ENCODE measurements at regions not wholly inside any gene's neighbourhood (a gene's known extent, or its start where the extent isn't known, plus 50 kb on each side); places are given as distances from the start of the nearest gene placed in this dataset.
"Not testable (repeated sequence)": the region's sequence is repeated elsewhere in the genome, so short reads cannot be mapped to it uniquely, and the experiment has no call there.

DNA sequence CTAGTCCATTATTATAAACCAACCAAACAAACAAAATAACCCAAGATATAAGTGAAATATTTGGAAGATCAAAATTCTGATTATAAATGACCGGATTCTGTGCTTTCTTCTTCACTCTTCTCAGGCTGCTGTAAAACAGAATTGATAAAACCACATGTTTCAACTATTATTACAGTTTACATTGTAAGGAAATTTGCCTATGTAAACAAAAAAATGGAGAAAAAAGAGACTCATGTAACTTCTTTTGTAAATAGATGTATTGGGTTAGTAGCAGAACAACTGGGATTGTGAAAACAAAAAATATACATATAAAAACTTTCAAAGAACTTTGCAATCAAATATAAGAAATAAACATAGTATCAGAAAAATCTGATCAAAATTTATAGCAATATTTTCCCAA is 295.2 kb upstream of the CCDC179 start:
- no peak for DNase-seq

DNA sequence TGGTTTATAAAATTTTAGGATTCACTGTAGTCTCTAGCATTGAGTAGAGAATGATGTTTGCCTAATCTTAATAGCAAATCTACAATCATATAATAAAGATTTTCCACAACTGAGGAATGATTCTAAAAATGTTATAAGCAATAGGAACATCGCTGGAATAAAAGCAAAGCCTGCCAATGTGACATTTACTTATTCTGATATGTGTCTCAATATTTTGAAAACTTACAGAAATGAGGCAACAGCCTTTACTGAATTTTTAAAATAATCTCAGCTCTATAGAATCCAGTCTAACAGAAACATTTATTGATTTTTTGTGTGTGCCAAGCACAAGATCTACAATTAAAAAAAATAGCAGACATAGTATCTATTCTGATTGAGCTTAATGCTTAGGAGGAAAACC is 303.7 kb upstream of the CCDC179 start:
- no peak for DNase-seq

DNA sequence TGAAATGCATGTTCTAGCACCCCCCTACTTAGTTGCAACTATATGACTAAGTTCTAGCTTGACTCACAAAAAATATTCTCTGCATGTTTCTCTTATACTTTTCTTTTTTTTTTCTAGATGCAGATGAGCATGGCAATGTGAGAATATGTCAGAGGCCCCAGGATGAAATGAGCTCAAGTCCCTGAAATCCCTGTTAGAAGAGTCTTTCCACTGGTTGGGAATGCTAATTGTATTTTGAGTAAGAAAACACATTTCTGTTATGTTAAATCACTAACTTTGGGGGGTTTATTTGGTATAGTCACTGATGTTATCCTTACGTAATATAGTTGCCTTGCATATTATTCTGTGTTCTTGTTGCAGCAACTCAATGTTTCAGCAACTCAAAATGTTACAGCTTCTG is 306.1 kb upstream of the CCDC179 start:
- no peak for DNase-seq

DNA sequence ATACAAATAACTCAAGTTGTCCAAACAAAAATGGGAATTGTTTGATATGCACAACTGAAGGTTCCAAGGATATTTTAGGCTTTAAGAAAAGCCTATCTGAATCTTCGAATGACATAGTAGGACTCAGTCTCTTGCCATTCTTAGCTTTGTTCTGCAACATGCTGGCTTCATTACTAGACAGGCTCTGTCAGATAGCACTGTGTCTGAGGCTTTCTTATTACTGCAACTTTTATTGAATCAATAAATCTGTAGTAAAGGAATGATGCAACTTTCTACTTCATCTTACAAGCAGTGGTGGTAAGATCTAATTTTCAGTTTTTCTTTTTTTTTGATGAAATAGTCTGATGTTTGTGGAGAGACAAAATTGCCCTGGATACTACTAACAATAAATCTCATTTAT is 319.3 kb upstream of the CCDC179 start:
- DNase-seq: no peak

DNA sequence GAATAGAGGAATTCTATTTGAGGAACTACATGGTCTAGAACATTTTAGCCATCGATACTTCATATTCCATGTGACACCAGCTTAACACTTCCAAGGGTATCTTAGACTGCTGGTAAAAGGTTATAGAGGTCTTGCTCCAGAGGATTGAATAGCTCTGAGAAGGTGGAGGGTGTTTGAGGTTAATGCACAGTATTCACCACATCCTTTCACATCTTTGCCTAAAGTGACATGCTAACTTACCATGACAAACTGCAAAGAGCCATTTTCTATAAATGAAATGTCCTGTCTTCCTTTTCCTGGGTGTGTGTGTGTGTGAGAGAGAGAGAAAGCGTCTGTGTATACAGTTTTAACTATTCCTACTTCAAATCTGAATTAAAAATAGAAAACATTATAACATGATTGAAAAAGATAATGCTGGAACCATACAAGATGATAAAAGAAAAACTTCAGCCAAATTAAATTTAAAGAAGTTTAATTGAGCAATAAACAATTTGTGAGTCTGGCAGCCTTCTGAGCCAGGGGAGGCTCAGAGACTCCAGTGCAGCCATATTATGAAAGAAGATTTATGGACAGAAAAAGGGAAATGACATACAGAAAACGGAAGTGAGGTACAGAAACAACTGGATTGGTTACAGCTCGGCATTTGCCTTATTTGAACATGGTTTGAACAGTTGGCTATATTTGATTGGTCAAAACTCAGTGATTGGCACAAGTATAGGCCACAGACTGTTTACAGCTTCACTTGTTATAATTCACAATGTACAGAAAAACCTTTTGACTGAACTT is 320.9 kb upstream of the CCDC179 start:
- DNase-seq: no peak

DNA sequence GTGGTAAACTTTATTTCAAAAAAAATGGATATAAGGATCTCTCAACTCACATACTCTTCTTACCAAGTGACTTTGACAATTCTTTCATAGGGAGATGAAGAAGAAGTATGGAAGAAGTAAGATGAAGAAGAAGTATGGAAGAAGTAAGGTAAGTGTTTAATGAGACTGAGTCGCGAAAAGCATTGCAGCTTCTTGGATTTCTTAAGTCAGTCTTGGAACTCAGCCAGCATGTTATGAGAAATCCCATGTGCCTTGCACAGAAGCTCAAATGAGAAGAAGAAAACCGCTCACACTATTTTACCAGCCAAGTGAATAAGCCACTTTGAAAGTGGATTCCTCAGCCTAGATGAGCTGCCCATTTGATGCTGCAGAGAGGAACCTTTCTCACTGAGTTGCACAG is 332.0 kb upstream of the CCDC179 start:
- DNase-seq: no peak

DNA sequence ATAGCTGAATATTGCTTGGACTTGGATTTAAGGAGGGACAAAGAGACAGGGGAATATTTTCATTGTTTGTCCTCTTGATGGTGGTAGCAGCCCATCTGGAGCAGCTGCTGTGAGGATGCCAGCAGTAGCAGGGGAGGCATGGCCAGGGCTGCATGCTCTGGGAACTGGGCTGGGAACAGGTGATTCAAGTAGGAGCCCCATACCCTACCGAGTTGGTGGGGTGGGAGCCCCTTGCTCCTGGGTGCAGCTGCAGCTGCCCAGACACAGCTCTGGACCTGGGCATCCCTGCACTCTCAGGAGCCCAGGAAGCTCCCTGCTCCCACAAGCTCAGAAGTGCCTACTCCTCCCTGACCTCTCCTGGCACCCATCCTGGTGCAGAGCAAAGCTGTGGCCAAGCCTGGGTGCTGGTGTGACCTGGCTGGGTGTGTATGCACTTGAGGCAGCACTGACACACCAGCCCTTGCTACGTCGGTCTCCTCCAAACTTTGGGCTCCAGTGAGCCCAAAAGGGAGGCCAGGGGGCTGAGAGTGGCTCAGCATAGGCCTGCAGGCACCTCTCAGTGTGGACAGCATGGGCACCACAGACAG is 341.8 kb upstream of the CCDC179 start:
- DNase-seq: no peak

DNA sequence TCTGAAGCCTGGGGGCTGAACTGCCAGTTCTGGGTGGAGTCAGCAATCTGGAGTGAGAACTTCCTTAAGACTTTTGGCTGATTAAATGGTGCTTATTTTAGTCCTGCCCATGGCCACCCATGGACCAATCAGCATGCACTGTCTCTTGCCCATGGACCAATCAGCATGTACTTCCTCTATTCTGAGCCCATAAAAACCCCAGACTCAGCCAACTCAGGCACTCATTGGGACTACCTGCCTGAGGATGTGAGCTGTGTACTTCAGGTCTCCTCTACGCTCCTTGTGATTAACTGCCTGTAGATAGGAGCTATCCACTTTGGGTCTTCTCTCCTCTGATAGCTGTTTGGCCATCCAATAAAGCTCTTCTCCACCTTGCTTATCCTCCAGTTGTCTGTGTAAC is 342.3 kb upstream of the CCDC179 start:
- DNase-seq: no peak

DNA sequence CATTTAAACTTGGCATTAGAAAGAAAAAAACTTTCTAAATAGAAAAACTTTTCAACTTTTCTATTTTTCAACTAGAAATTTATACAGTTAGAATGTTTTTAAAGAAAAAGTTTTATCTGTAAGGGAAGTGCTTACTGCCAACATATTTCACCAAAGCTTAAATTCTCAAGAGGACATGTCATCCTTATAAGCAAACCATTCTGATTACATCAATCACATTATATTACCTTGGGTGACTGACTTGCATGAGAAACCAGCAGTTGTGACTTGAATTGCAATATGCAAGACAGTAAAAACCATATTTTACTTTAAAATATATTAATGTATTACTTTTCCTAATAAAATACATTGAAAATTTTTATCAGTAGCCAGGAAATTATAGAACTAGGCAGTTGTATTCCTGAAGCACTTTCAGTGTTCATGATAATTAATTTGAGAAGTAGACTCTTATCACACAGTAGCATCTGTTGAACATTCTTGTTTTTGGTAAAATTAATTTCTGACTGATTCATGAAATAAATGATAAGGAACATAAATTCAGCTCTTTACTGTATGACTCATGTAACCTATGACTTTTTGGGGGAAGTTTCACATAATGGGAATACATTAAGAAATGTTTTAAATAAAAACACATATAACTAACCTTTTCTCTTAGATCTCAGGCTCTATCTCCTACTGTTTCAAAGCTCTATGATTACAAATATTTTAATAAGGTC is 345.0 kb upstream of the CCDC179 start:
- DNase-seq: no peak

DNA sequence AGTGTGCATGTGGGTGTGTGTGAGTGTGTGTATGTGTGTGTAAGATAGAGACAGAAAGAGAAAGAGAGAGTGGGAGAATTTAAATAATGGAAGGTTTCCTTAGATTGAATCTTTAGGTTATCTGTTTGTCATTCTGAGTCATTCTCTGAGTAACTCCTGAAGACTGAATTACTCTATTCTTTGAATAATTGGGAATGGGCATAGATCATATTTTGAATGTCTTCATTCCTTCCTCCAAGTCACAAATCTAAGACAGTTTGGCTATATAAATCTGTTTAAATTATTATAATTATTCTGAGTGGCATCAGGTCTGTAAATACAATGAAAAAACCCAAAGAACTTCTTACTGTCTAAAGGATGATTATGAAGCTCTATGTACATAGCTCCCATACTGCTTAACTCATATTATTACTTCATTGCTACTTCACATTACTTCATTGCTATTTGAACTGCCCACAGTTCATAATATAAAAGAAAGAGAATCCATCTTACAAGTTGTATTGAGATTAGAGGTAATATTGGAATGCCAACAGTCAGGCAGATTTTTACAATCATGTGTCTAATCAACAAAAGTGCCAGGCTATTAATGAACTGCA is 346.6 kb upstream of the CCDC179 start:
- DNase-seq: no peak

DNA sequence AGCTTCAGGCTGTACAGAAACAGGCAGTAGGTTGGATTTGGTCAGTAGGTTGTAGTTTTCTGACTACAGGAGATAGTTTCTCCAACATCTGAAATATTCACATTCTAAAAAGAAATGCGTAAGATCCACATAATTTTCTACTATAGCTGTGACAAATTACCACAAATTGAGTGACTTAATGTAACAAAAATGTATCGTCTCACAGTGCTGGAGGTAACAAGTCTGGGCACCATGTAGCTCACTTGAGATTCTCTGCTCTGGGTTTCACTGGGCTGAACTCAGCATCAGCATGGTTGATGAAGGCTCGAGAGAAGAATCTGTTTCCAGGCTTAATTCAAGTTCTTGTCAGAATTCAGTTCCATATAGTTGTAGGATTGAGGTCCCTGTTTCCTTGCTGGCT is 350.9 kb upstream of the CCDC179 start:
- no peak for DNase-seq

DNA sequence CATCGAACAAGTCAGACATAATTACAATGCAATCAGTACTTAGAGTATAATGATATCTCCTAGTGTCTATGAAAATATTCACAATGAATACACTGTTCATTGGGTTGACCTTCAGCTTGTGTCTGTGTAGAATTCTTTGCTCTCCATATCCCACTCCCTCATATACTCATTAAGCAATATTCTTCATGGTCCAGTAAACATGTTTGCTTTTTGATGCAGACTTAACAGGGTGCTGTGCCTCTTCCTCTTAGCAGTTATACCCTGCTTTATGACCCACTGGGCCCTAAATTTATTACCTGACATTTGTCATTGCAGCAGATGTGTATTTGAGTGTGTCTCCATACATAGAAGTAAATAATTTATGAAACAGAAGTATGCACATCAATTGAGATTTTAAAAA is 352.5 kb upstream of the CCDC179 start:
- no peak for DNase-seq

DNA sequence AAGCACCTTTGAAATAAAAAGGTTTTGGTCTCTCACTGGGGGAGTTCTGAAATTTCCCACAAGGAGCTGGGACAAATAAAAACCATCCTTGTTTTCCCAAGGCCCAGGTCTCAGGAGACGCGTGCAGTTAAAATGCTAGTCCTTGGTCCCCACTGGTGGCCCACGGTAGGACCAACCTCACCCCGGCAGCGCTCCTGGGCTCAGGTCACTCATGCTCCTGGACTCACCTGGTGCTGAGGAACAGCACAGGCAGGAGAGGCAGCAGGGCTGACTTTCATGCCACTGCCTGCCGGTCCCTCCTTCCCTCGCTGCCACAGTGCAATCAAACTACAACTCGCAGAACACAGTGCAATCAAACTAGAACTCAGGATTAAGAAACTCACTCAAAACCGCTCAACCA is 356.8 kb upstream of the CCDC179 start:
- DNase-seq: no peak

DNA sequence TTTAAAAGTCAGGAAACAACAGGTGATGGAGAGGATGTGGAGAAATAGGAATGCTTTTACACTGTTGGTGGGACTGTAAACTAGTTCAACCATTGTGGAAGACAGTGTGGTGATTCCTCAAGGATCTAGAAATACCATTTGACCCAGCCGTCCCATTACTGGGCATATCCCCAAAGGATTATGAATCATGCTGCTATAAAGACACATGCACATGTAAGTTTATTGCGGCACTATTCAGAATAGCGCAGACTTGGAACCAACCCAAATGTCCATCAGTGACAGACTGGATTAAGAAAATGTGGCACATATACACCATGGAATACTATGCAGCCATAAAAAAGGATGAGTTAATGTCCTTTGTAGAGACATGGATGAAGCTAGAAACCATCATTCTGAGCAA is 359.8 kb upstream of the CCDC179 start:
- DNase-seq: not testable (repeated sequence)

DNA sequence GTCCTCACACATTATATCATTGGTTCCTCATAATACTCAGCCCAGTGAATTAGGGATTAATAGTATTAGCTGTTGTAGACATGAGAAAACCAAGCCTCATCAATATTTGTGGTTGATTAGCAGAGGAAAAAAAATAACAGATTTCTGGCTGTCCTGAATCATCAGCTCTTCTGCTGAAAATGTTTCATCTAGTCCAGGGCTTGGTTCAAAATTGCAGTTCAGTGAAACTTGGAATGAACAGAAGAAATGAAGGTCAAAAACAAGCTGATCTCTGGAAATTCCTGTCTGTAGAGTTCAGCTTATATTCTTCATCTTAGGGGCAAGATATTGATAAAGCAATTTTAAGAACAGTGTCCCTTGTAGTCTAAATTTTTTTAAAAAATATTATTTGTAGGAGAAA is 361.1 kb upstream of the CCDC179 start:
- DNase-seq: no peak

DNA sequence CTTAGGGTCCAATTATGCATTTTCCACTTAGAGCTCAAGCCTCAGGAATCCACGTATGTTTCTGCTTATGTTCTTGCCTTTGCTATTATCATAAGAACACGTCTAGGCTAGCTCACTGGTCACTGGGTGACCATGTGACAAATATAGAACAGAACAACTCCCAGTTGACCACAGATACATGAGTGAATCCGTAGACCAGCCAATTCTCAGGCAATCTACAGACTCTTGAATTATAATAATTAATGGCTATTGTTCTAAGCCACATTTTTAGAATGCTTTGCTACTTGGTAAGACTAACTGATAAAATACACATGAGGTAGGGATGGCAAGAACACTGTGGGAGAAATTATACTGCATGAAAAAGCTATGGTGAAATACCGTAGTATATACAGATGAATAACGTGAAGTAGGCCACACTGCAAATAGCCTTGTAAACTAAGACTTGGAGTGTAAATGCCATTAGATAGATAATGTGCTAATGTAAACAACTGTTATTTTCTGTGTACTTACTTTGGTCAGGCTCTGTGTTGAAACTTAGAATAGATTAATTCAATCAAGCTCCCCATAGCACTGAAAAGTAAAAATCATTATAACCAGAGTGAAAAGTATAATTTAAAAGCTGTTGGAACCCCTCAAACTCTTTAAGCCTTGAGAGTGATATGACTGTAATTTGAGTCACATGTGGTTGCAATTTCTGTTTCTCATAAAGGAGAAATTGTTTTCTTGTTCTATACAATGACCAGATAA is 366.2 kb upstream of the CCDC179 start:
- no peak for DNase-seq

DNA sequence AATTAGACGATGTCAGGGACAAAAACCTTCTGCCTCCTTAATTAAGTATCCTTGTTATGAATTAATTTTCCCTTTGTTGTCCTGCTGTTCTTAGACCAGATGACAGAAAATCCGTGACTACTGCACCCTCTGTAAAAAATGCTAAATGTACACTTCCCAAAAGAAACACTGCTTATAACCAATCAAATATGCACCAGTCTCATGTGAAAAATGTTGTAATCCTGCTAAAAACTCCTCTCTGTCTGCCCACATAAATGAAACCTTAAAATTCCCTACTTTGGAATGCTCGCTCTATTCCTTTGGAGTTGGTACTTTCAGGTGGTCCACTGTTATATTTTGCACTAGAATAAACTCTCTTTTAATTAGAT is 366.8 kb upstream of the CCDC179 start:
- no peak for DNase-seq

DNA sequence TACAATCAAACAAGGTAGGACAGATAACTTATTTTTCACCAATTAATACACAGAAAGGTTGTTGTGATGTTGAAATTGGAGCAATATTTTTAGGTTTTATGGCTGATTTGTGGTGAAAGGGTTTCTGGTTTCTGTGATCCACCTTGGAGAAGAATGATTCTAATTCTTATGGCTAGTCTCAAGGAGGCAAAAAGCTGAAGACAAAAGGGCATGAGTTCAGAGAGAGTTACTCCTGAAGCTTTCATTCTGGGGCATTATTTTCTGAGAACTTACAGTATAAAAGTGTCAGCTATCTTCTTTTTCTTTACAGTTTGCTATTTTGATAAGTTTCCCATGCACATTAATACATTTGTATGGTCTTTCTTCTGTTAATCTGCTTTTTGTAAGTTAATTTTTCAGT is 372.4 kb upstream of the CCDC179 start:
- DNase-seq: no peak

DNA sequence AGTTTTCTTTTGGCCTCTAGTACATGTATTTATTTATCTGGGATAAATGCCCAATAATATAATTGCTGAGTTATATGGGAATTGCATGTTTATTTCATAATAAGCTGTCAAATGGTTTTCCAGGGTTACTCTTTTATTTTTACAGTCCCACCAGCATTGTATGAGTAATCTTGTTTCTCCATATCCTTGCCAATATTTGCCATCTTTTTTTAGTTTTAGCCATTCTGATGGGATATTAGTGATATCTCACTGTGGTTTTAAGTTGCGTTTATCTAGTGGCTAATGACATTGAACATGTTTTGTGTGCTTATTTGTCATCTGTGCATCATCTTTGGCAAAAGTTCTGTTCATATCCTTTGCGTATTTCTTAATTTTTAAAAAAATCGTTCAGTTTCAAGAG is 372.8 kb upstream of the CCDC179 start:
- DNase-seq: no peak

DNA sequence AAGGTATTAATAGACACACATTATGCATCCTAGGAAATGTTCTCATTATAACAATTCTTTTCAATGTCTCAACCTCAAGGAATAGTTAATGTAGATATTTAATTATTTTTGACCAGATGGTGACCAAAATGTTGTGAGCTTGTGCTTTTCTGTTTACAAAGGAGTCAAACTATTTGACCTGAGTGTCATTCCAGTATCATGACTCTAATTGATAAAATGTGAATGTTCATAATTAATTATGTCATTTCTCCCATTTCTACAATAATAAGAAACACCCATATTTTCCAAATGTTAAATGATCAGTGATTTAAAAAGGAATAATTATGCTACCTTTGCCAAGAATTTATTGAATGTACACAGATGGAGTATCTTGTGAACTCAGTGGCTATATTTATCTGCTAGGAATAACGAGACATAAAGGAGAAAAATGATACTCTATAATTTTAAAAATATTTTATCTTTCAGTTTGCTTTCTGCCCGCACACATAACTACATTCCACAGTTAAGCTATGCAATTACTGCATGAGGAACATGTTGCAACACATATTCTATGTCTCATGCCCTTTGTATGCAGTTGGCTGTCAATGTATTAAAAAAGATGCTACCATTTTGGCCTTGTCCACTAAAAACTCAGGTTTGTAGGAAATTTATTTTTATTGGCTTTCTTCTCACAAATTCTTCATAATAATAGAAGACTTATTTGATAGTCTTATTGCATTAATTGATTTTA is 376.7 kb upstream of the CCDC179 start:
- no peak for DNase-seq

DNA sequence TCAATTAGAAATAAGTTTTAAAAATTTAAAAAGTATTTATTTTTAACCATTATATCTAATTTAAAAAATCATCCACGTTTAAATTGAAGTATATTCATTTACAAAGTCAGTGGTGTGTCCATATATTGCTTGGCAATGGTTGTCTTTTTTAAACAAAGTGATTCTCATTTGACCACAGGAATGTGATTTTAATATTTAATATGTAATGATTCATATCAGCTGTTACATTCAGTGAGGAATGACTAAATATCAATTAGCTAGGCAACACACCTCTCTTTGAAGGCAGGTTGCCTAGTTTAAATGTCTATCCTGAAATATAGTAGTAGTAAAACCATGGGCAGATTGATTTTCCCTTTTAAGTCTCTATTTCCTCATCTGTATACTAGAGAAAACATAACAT is 392.2 kb upstream of the CCDC179 start:
- no peak for DNase-seq

DNA sequence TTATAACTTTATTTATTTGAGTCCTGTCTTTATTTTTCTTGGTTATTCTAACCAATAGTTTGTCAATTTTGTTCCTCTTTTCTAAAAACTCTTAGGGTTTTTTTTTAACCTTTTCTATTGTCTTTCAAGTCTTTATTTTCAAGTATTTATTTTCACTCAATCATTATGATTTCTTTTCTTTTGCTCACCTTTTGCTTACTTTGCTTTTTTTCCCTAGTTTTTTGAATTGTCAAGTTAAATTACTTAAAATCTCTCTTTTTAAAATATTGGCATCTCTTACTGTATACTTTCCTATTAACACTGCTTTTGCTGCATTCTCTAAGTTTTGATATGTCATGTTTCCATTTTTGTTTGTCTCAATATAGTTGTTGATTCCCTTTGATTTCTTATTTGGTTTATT is 396.8 kb upstream of the CCDC179 start:
- DNase-seq: no peak

DNA sequence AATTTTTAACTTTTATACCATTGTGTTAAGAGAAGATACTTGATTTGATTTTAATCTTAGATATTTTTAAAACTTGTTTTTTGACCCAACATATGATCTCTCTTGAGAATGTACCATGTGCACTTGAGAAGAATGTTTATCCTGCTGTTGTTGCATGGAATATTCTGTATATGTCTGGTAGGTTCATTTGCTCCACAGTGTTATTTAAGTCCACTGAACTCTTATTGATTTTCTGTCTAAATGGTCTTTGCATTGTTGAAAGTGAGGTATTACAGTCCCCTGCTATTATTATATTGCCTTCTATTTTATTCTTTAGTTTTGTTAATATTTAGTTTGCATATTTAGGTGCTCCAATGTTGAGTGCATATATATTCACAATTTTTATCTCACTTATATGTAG is 397.3 kb upstream of the CCDC179 start:
- DNase-seq: no peak

Data from left hindlimb (tissue), 1 donor.